Right kidney (tissue), 1 donor: ENCODE measurements at regions not wholly inside any gene's neighbourhood (a gene's known extent, or its start where the extent isn't known, plus 50 kb on each side); places are given as distances from the start of the nearest gene placed in this dataset.
"Not testable (repeated sequence)": the region's sequence is repeated elsewhere in the genome, so short reads cannot be mapped to it uniquely, and the experiment has no call there.

ENCODE experiments used
- DNase-seq: peaks from one replicate; pipeline ENCODE4 v3.0.0-alpha.2; 2016

DNA sequence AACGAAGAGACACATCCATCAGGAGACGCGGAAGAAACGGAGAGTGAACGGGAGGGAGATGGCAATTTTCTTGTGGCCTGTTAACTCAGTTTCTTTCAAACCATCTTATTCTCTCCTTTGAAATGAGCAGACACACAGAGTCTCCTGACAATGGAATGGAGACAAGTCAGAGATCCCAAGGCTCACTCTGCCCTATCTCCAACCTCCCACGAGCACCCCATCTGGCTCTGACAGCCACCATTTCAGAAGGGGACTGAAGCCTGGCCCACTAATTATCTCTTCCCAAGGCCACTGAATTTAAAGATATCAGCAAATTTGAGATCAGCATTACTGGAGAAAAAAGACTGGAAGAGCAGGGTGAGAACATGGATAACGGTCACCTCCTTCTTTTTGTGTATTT is 215.6 kb downstream of the DHX15 start:
- no peak for DNase-seq

DNA sequence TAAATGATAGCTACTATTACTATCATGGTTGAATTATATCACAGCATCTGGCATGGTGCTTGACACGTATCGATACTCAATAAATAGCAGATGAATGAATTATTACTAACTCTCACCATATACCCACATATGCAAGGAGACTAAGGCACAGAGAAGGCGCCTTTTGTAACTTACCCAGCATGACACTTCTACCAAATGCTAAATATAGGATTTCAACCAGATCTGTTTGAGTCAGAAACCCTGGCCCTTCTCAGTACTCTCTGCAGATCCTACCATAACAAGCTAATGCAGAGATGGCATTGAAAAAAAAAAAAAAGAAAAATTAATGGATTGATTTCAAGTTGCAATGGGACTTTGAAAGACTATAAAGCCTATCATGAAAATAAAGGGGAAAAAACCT is 219.5 kb downstream of the DHX15 start:
- no peak for DNase-seq

DNA sequence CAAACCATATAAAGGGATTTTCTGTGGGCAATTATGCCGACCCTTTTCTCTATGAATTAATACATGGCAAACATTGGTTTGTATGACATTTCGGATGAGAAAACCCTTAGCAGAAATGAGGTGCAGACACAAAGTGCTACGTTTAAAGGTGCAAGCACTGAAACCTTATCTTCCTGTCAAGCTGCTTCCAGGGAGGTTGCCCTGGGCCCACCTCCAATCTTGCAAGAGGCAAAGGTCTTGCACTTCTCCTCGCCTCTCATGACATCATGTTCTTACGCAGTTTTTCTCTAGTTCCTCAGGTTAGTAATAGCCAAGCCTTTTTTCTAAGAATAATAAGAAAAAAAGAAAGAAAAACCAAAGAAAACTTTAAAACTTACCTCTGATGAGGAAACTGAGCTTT is 220.1 kb downstream of the DHX15 start:
- no peak for DNase-seq

DNA sequence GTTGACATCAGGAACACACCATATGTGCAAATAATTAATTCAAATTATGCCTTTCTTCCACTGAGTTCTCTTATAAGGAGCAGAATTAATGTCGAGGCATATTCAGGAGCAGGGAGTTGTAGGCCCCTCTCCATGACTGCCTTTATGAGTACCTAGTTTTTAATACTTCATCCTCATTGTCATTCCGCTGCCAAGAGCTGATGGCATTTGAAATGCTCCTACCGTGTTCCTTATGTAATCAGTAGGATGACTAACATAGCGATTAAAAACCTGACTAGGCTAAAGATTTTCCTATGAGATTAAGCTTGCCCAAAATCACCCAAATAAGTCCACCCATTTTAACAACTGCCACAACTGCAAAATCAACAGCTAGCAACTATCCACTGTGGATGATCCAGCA is 220.6 kb downstream of the DHX15 start:
- no peak for DNase-seq

DNA sequence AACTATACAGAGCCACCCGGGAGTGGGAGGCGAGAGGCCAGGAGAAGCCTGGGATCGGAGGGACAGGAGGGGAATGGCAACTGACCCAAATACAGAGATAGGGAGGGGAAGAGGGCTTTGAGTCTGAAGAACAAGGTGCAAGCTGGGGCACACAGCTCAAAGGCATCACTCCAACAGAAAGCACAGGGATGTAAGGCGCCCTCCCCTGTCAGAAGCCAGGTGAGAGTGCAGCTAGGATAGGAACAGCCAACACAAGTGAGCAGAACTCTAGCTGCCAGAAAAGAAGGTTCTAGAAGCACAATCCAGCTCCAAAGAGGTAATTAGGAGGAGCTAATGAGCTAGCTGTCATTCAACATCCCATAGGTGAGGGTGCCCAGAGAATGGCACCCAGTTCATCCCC is 232.2 kb downstream of the DHX15 start:
- DNase-seq, result no peak

DNA sequence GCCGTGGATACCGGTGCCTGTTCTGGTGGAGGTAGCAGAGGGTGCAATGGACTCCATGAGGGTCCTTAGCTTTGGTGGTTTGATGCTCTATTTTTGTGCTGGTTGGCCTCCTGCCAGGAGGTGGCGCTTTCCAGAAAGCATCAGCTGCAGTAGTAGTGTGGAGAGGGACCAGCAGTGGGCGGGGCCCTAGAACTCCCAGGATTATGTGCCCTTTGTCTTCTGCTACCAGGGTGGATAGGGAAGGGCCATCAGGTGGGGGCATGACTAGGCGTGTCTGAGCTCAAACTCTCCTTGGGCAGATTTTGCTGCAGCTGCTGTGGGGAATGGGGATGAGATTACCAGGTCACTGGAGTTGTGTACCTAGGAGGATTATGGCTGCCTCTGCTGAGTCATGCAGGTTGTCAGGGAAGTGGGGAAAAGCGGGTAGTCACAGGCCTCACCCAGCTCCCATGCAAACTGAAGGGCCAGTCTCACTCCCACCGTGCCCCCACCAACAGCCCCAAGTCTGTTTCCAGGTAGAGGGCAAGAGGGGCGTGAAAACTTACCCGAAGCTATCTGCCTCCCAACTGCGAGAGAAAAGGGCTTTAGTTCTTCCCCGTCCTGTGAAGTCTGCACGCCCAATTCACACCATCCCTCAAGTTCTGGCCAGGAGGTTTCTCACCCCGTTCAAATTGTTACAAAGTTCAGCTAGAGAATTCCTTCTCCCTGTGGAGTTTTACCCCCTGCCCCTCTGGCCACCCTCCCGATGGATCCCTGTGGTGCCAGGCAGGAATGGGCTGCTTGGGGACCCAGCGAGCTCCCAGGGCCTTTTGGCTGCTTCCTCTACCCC is 235.0 kb downstream of the DHX15 start:
- not testable (repeated sequence) for DNase-seq

DNA sequence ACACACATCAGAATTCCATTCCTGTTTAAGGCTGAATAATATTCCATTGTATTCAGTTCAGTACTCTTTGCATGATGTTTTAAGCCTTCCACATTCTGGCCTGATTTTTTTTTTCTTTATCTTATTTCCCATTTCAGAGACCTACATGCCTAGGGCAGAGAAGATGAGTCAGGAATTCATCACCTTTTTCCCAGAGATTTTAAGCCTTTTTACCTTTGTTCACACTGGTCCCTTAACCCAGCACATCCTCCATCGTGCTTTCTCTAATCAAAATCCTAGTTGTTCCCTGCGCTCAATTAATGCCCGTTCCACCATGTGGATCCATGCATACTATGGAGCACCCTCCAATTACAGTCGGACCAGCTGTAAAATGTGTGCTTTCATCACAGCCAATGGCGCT is 245.1 kb downstream of the DHX15 start:
- no peak for DNase-seq

DNA sequence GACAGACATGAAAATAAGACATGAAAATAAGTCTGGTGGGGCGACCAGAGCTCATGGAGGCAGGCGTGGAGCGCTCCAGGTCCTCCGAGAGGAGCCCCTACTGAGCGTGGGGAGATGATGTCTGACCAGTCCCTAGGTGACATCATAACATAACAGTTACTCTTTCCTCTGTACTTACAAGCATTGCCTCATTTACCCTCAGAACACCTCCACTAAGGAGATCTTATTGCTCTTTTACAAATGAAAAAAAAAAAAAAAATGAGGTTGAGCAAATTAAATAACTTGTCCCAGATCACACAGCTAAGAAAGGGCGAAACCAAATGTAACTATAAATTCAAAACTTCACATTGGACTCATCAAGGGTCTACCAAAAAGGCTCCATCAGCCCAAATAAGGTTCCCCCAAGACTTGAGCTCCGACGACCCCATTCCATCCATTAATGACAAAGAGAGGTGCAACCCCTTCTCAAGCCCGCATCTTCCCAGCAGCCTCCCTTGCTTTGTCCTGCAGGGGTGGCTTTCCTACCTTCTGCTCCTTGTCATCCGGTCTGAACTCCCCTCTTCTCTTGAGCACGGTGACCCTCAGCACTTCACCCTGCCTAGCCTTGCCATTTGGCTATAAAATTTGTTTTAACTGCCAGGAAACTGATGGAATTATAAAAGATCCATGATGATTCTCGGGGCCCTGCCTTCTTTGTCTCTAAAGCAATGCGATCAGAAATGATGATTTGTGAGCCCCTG is 246.7 kb downstream of the DHX15 start:
- DNase-seq, result no peak

DNA sequence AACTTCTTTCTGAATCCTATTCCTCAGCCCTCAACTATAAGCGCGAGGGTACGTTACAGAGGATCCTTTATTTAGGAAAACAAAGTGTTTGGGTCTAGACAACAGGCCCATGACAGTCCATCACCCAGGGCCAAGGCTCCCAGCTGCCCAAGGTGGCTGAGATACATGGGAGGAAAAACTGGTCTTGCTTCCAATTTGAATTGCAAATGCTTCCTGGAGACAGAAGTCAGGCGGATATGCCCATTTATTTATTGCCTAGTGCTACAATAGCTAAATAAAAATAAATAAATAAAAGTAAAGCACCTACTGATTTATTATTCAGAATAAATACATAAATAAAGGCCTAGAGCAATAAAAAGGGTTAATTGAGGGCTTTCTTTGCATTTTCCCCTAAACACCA is 248.7 kb downstream of the DHX15 start:
- DNase-seq, result no peak

DNA sequence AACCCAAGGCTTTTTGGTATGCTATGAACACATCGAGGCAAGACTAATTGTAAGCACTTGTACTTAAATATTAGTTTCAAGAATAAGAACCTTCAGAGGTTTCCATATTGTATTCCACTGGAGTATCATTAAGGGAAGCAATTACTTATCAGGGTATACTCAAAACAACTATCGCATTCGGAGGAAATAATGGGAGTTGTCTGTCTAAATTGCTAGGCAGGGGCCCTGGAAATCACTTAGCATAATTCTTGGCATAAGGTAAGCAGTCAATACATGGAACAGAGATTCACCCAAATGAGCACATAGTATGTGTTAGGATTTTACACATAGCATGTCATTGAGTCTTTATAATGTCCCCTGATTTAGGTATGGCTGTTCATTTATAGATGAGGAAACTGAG is 249.4 kb downstream of the DHX15 start:
- DNase-seq, result no peak

DNA sequence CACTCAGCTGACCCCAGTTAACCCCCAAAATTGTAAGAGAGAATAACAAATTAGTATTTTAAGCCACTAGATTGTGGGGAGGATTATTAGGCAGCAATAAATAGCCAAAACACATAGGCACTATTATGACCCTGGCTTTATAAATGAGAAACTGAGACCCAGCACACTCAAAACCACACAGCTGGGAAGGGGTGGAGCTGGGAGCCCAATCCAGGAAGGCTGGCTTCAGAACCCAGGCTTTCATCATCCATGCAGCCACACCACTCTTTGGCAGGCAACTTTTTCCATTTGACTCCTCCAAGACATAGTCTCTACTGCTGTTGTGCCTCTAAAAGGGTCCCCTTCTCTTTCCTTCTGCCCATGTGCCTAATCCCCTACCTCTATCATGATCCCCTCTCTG is 253.8 kb downstream of the DHX15 start:
- DNase-seq, result no peak

DNA sequence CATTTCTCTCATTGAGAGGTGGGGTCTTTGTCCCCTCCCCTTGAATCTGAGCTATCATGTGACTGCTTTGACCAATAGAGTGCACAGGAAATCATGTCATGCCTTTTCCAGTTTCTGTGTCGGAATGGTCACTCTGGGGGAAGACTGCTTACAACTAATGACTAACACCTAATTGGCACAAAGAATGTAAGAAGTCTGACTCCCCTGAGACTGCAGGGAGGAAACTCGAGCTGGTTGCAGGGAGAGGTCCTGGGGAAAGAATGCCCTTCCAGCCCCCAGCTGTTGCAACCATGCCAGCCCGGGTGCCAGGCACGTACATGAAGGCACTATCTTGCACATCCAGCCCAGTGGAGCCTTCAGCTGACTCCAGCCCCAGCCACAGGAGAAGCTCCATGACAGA is 254.2 kb downstream of the DHX15 start:
- DNase-seq, result no peak

DNA sequence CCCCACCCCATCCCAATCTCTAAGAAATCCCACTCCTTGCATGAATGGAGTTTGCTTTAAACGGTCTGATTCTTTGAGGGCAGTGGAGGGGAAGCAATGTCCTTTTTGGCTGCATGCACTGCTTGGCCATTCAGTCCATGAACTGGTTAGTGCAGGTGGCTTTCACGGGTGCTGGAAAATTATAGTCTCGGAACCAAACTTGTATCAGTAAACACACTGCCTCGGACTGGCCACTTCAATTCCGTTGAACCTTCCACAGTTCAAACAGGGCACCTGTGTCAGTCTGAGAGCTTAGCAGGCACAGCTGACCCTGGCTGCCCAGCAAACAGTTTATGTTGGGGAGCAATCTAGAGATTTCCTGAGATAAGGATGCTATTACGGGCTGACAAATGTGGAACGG is 255.6 kb downstream of the DHX15 start:
- no peak for DNase-seq

DNA sequence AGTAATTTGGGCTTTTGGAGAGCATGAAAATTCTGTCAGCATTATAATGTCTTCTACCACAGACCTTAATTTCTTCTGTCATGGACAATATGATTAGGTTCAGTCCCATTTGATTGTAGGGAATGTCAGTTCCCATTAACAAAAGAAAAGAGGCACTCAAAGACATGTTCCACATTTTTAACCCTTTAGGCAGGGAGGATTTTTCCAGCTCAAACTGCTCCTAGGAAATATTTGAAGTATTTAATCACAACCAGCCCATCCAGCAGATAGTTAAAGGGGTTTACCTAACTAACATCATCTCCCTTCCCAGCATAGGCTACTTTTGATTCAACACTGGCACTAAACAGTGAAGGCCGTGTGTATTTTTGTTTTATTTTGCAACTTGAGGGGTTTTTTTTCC is 256.0 kb downstream of the DHX15 start:
- no peak for DNase-seq

DNA sequence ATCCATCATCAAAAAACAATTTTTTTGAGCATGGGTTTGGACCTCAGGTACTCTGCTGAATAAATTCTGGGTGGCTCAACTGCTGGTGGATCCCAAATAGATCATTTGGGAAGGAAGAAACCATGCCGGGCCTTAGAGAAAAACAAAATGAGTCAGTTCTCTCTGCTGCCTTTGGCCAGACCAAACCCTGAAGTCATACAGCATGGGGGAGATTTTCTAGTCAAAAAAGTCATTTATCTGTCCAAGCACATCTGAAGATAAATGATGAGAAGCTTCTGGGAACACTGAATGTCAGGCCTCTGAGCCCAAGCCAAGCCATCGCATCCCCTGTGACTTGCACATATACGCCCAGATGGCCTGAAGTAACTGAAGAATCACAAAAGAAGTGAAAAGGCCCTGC is 261.4 kb downstream of the DHX15 start:
- DNase-seq, result no peak

DNA sequence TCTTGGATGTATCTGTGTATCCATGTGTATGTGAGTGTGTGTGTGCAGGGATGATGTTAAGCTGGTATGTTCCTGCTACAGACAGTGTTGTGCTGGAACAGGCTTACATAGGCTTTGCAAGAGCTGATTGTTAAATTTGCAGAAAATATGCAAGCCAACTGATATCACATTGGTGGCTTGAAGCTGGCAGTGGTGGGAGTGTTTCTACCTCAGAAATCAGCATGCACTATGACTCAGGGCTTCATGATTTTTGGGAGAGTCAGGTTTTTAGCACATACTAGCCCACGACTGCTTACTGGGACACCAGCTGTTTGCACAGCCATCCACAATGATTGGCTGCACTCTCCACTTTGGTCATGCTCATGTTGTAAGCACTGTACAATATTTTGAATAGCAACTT is 261.8 kb downstream of the DHX15 start:
- no peak for DNase-seq

DNA sequence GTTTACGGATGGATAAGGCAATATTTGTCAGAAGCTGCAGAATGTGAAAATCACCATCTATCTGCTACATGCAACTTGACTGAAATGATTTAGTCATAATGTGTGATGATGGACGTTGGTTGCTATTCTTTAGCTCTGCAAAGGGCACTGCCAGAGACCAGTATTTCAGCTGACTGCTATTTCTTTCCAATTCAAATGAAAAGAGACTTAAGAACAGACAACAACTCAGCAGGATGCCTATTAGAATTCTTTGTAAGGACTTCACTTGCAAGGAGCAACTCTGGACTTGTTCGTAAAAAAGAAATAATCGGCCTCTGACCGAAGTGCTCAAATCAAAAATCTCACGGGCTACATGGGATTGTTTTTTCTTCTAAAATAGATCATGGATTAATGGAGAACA is 262.7 kb downstream of the DHX15 start:
- no peak for DNase-seq

DNA sequence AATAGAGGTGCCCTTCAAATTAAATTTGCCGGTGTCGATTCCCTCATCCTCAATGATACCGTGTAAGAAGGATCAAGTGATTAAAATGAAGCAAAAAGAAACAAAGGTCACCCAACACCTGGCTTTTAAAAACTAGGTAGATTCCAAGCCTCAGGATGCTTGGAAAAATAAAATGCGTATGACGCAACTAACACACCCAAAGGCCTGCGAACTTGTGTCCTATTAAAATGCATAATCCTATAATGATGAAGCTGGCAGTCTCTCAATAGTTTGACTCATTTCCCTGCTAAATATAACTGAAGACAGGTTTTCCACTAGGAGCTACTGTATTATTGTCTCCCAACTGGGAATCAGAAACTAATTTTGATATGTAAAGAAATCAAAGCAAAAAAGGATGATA is 263.2 kb downstream of the DHX15 start:
- DNase-seq, result no peak

DNA sequence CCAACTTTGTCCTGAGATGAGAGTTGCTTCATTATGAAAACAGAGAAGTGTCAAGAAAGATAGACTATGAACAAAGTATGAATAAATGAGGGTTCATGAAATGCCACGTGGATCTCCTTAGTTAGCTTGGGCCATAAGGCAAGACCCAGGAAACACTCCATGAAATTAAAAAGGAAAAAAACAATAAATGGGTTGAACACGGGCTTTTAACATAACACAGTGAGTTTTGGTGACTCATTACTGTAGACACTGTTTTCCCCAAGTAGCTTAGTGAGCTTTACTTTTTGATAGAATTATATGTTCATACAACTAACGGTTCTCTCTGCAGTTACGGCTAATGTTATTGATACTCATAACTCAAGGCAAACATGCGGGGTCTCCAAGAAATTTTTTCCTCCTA is 265.0 kb downstream of the DHX15 start:
- DNase-seq, result no peak

DNA sequence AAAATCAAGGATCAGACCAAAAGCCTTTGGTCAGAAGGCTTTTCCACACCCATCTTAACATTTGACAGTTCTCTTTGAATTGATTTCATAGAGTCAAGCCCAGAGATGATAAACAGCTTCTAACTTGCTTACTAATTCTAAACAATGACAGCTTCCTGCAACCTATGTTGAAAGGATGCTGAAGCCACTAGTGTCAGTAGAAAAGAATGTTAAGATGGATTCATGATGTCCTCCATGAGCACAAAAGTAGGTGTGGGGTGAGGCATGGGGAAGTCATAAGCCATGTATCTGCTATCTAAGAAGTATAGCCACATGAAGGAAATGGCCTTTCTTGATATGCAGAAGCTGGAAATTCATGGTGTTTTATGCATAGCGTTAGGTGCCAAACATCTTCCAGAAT is 269.3 kb downstream of the DHX15 start:
- no peak for DNase-seq

DNA sequence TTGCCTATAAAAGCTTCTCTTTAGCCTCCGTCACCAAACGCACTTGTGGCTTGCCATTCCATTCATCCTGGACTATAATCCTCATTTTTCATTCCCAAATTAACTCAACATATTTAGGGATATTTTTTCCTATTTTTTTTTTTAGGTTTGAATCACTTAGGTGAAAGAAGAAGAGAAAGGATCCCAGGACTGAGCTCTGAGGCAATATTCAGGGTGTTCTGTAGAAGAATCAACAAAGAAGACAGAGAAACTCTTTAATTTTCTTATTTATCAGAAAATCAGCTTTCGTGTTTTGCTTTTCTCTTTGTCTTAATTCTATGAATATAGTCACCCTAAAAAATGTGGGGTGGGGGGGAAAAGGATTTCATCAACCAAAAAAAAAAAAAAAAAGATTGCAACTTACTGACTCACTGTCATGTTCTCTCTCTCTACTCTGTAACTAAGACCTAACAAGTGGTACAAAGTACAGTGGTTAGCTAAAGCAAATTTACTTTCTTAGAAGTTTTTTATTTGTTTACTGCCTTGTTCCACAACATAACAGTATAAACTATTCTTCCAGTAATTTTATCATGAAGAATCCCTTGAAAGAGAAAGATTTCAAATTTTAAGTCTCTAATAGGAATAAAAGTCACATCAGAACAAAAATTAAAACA is 272.0 kb downstream of the DHX15 start:
- DNase-seq, result no peak

DNA sequence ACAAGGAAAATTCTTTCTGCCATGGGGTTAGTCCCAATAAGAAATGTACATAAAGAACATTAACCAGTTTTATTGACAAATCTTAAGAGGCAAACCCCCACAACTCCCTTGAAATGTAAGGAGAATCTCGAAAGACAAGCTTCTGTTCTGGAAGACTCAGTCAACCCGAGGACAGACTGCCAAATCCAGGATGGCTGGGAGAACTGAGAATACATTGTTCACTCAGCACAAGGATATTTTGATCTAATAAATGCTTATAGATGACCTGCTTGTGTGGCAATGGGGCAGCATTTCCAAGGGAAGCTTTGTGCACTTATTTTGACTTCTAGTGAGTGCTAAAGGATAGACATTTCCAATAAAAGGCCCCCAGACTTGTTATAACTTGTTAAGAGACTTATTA is 280.4 kb downstream of the DHX15 start:
- no peak for DNase-seq

DNA sequence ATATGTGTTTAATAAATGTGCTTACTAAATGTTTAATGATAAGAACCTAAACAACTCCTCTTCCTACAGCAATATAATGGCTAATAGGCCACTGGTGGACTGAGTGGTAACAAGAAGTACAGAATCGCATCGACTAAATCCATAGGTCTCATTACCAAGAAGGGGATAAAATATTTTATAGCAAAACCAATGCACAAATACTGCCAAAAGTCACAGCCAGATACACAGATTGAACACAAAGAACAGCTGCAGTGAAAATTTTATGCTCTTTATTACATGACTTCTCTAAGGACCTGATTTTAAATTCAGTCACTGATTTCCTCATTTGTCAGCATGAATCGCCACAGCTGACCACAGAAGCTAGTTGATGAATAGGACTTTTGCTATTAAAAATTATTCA is 285.4 kb downstream of the DHX15 start:
- no peak for DNase-seq

DNA sequence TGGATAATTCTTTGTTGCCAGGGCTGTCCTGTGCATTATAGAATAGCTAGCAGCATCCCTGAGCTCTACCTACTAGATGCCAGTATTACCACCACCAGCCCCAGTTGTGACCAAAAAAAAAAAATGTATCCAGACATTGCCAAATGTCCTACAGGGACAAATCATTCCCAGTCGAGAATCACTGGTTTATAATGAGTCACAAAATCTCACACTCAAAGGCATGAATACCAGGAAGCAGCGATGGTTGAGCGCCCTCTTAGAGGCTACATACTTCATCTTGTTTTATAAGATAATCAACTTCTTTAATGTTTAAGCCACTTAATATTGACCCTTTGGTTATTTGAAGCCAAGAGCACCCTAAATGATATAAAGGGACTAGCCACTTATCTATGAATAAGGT is 297.3 kb downstream of the DHX15 start:
- no peak for DNase-seq
